Adrenal gland (tissue), 5 donors: ENCODE measurements at regions not wholly inside any gene's neighbourhood (a gene's known extent, or its start where the extent isn't known, plus 50 kb on each side); places are given as distances from the start of the nearest gene placed in this dataset.

Experiments
- CTCF ChIP-seq, 6 experiments: fragments of 450-650 bp in 4 of 6; fragments of 200-600 bp in 2 of 6; sonication (generic) in 1 of 6; IDR thresholded peaks; 1 replicate in 5 of 6; 2 replicates in 1 of 6; pipeline versions ENCODE4 v1.5.1 to v1.8.0; 2016 to 2021; ENCODE audit warnings: antibody characterized with exemption in 6 of 6, mild to moderate bottlenecking in 2 of 6, moderate library complexity in 1 of 6
- POLR2A ChIP-seq, 2 donors: fragments of 450-650 bp; IDR thresholded peaks; one replicate each; pipeline ENCODE4 v1.6.1; 2017; ENCODE audit warnings: antibody characterized with exemption in 2 of 2, mild to moderate bottlenecking in 2 of 2, moderate library complexity in 1 of 2
- donor health status: DM: no; HTN: no; CAD: no.

DNA sequence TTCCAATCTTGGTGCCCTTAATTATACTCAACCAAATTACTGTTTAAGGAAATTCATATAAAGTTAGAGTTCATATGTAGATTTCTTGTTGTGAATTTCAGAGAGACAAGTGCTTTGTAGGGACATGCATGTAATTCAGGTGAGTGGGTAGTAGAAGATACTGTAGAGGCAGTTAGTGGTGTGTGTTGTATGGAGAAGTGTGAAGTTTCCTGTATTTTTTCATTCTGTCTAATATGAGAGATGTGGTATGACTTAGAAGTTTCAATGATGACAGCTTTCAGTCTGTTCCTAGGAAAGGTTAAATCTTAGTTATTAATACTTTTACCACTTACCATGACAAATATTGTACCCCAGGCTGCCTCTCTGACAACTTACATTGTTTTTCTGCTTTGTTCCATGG, 294.2 kb downstream of the TDRD3 start:
- no peak for TF ChIP-seq CTCF (IDR thresholded peaks at IDR 0.05)
- no peak for TF ChIP-seq POLR2A (IDR thresholded peaks at IDR 0.05)
